RWPE2 (cell line): ENCODE measurements at regions not wholly inside any gene's neighbourhood (a gene's known extent, or its start where the extent isn't known, plus 50 kb on each side); places are given as distances from the start of the nearest gene placed in this dataset.

ENCODE experiments used
- ATAC-seq: fragments of 200-7000 bp; cut with Tn5 transposase; 3 replicates; pipeline ENCODE4 v1.9.1; 2021; ENCODE audit warnings: low read depth
- DNase-seq: peaks from one replicate; pipeline ENCODE4 v3.0.0-alpha.2; 2020; ENCODE audit warnings: low spot score
- H3K27ac ChIP-seq: fragments of 450-650 bp; 2 replicates; pipeline ENCODE4 v1.5.1; 2017; ENCODE audit warnings: mild to moderate bottlenecking; ENCODE audit not compliant: poor library complexity, severe bottlenecking
- H3K27me3 ChIP-seq: fragments of 250-450 bp; sonication (Bioruptor Pico); 2 replicates; pipeline ENCODE4 v1.5.1; 2021; ENCODE audit warnings: mild to moderate bottlenecking, moderate library complexity; ENCODE audit not compliant: insufficient read depth, poor library complexity, severe bottlenecking
- H3K36me3 ChIP-seq: fragments of 250-450 bp; sonication (Bioruptor Pico); 2 replicates; pipeline ENCODE4 v1.5.1; 2020; ENCODE audit warnings: low read depth, mild to moderate bottlenecking, moderate library complexity
- H3K4me1 ChIP-seq: fragments of 250-450 bp; sonication (Bioruptor Pico); 2 replicates; pipeline ENCODE4 v1.5.1; 2021; ENCODE audit warnings: mild to moderate bottlenecking, moderate library complexity; ENCODE audit not compliant: insufficient read depth, poor library complexity, severe bottlenecking
- H3K4me3 ChIP-seq: fragments of 250-450 bp; sonication (Bioruptor Pico); 2 replicates; pipeline ENCODE4 v1.5.1; 2021; ENCODE audit warnings: mild to moderate bottlenecking, moderate library complexity; ENCODE audit not compliant: severe bottlenecking
- H3K9me3 ChIP-seq: fragments of 250-450 bp; sonication (Bioruptor Pico); 2 replicates; pipeline ENCODE4 v1.5.1; 2021; ENCODE audit warnings: mild to moderate bottlenecking, moderate library complexity; ENCODE audit not compliant: severe bottlenecking
- TF ChIP-seq, protein P1 (sequence below): fragments of 450-650 bp; IDR thresholded peaks from one replicate; pipeline ENCODE4 v1.5.1; 2017; ENCODE audit warnings: mild to moderate bottlenecking, moderate library complexity; ENCODE audit not compliant: poor library complexity, severe bottlenecking

DNA sequence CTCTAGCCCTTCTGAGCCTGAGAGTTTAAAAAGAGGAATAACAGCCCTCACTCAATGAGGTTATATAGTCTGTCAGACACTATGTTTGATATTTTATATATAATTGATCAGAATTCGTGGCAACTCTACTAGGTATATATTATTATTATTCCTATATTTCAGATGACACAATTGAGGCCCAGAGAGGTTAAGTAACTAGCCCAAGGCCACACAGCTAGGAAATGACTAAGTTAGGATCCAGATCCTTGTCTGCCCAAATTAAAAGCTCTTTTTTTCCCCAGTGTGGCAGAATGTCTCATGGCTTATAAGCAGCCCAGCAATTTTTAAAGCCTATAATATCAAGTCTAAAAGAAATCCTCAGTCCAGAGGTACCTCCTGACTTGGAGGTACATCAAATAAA, 1119.9 kb upstream of the AUTS2 start:
- TF ChIP-seq, protein P1, sequence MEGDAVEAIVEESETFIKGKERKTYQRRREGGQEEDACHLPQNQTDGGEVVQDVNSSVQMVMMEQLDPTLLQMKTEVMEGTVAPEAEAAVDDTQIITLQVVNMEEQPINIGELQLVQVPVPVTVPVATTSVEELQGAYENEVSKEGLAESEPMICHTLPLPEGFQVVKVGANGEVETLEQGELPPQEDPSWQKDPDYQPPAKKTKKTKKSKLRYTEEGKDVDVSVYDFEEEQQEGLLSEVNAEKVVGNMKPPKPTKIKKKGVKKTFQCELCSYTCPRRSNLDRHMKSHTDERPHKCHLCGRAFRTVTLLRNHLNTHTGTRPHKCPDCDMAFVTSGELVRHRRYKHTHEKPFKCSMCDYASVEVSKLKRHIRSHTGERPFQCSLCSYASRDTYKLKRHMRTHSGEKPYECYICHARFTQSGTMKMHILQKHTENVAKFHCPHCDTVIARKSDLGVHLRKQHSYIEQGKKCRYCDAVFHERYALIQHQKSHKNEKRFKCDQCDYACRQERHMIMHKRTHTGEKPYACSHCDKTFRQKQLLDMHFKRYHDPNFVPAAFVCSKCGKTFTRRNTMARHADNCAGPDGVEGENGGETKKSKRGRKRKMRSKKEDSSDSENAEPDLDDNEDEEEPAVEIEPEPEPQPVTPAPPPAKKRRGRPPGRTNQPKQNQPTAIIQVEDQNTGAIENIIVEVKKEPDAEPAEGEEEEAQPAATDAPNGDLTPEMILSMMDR = no peak
- ATAC-seq = no peak
- peaks cover 2% of the 10 kb centered on the region for H3K9me3 ChIP-seq

DNA sequence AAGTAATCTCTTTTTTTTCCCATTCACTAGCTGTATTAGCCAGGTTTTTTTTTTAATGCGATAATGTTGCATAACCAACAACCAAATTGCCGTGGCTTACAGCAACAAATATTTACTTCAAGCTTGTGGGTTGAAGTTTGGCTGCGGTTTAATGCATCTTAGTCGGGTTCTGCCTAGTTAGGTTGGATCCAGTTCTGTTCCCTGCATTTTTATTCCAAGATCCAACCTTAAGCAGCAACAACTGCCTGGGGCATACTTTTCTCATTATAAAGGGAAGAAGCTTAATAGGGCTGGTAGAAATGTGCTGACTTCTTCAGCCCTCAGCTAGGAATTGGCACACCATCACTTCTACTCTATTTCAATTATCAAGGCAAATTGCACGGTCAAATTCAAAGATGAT, 1115.5 kb upstream of the AUTS2 start:
- Histone ChIP-seq H3K4me3 (no peak overlapping the region), H3K27ac (no peak overlapping the region), H3K9me3 (no peaks in the 10 kb centered on the region), H3K4me1 (no peaks in the 10 kb centered on the region), H3K27me3 (no peaks in the 10 kb centered on the region), H3K36me3 (no peaks in the 10 kb centered on the region)
- DNase-seq = no peak
- no peak for ATAC-seq
- TF ChIP-seq, protein P1 = no peak

More for the DNA sequence above, 1119.9 kb upstream of the AUTS2 start:
- no peak overlapping the region for H3K4me3 ChIP-seq
- no peak for DNase-seq
- no peaks in the 10 kb centered on the region for H3K4me1 ChIP-seq
- H3K27me3 ChIP-seq = no peaks in the 10 kb centered on the region
- H3K27ac ChIP-seq = no peak overlapping the region
- no peaks in the 10 kb centered on the region for H3K36me3 ChIP-seq

- ATAC-seq (no peak), DNase-seq (no peak)
- H3K36me3 ChIP-seq = no peaks in the 10 kb centered on the region
- H3K27me3 ChIP-seq = no peaks in the 10 kb centered on the region
- TF ChIP-seq, protein P1 = no peak
- H3K4me3 ChIP-seq = no peak overlapping the region
- H3K4me1 ChIP-seq = no peaks in the 10 kb centered on the region
- no peak overlapping the region for H3K27ac ChIP-seq
- H3K9me3 ChIP-seq = no peaks in the 10 kb centered on the region
These were observed 1113.5 kb upstream of the AUTS2 start for GRCh38 chr7:68484731-68485130.

DNA sequence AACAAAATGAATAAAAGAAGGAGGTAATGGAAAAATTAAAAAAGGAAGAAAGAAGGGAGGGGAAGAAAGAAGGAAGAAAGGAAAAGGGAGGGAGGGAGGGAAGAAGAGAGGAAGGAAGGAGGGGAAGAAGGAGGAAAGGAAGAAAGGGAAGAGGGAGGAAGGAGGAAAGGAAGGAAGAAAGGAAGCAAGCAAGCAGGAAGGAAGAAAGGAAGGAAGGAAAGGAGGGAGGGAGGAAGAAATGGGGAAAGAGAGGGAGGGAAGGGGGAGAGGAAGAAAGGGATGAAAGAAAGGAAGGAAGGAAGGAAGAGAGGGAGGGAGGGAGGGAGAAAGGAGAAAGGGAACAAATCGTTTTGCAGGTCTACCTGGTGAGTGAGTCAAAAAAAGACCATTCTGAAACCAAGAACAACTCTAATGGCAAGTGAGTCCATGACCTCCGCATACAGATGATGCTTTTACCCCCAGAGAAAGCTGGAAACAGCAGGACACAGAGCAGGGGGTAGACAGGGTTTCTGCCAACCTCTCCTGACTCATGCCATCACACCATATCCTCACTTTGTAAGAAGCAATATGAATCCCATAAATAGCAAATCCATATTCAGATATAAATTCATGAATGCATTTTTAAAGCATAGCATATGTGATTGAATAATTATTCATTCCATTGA, 1112.9 kb upstream of the AUTS2 start:
- H3K27ac ChIP-seq = no peak overlapping the region
- no peaks in the 10 kb centered on the region for H3K27me3 ChIP-seq
- no peak for DNase-seq
- TF ChIP-seq, protein P1 = no peak
- ATAC-seq = no peak
- no peaks in the 10 kb centered on the region for H3K36me3 ChIP-seq
- no peaks in the 10 kb centered on the region for H3K9me3 ChIP-seq
- H3K4me1 ChIP-seq = no peaks in the 10 kb centered on the region
- no peak overlapping the region for H3K4me3 ChIP-seq

GRCh38 chr7:68488341-68489060, 1109.8 kb upstream of the AUTS2 start:
- H3K27me3 ChIP-seq = no peaks in the 10 kb centered on the region
- no peaks in the 10 kb centered on the region for H3K36me3 ChIP-seq
- DNase-seq (no peak), ATAC-seq (no peak)
- no peak overlapping the region for H3K4me3 ChIP-seq
- no peaks in the 10 kb centered on the region for H3K9me3 ChIP-seq
- no peaks in the 10 kb centered on the region for H3K4me1 ChIP-seq
- H3K27ac ChIP-seq = no peak overlapping the region
- TF ChIP-seq, protein P1 = no peak
